Kidney (tissue), 13 donors: ENCODE measurements at regions not wholly inside any gene's neighbourhood (a gene's known extent, or its start where the extent isn't known, plus 50 kb on each side); places are given as distances from the start of the nearest gene placed in this dataset.

ENCODE experiments used
- DNase-seq, 5 donors: peaks; one replicate each; pipeline ENCODE4 v3.0.0-alpha.2; 2013 to 2020
- FAIRE-seq: peaks from 2 replicates; lab custom pipeline; 2012; peaks lifted over from hg19 to GRCh38; lab: Jason Lieb, UNC
- H3K27ac ChIP-seq, 2 donors: one replicate each; pipeline ENCODE4 v1.7.0; 2013; ENCODE audit warnings: low read depth in 2 of 2, low read length in 2 of 2, inconsistent platforms in 1 of 2
- H3K27me3 ChIP-seq: one replicate; pipeline ENCODE4 v1.7.1; 2013; ENCODE audit warnings: low read length, inconsistent platforms; ENCODE audit not compliant: control insufficient read depth, insufficient read depth
- H3K36me3 ChIP-seq, 3 donors: one replicate each; pipeline versions ENCODE4 v1.7.0 to v1.7.1; 2013; ENCODE audit warnings: low read length in 3 of 3, control low read depth in 1 of 3, inconsistent platforms in 1 of 3; ENCODE audit not compliant: insufficient read depth in 3 of 3, control insufficient read depth in 2 of 3
- H3K4me1 ChIP-seq, 3 donors: one replicate each; pipeline versions ENCODE4 v1.7.0 to v1.7.1; 2013; ENCODE audit warnings: low read length in 3 of 3, inconsistent platforms in 1 of 3, low read depth in 1 of 3; ENCODE audit not compliant: control insufficient read depth in 2 of 3, insufficient read depth in 2 of 3
- H3K4me3 ChIP-seq, 3 donors: one replicate each; pipeline versions ENCODE4 v1.7.0 to v1.8.1; 2013; ENCODE audit warnings: low read length in 3 of 3, control low read depth in 1 of 3, inconsistent platforms in 1 of 3
- H3K9ac ChIP-seq, 3 donors: one replicate each; pipeline versions ENCODE4 v1.7.0 to v1.7.1; 2013; ENCODE audit warnings: low read length in 3 of 3, control low read depth in 1 of 3, inconsistent platforms in 1 of 3
- H3K9me3 ChIP-seq, 3 donors: one replicate each; pipeline versions ENCODE4 v1.7.0 to v1.7.1; 2013; ENCODE audit warnings: low read length in 3 of 3, control low read depth in 1 of 3, inconsistent platforms in 1 of 3; ENCODE audit not compliant: control insufficient read depth in 2 of 3, insufficient read depth in 1 of 3
- CTCF ChIP-seq: IDR thresholded peaks from 3 replicates; pipeline ENCODE4 v1.5.1; 2012; ENCODE audit warnings: mild to moderate bottlenecking, moderate library complexity, borderline replicate concordance; ENCODE audit not compliant: insufficient read depth; ENCODE audit errors: extremely low read depth
- intact Hi-C: fragments of 100-400 bp; cut with DNase I; formaldehyde crosslinking; loops from one replicate; pipeline ENCODE4 v1.11.1; 2022
- donor health status: control.
- donor health status: control.
- donor health status: control.
- donor health status: control.
- donor health status: control.
- donor health status: DM: yes; HTN: yes; CAD: no.
- donor health status: Normal renal cell carcinoma (clear cell type).

DNA sequence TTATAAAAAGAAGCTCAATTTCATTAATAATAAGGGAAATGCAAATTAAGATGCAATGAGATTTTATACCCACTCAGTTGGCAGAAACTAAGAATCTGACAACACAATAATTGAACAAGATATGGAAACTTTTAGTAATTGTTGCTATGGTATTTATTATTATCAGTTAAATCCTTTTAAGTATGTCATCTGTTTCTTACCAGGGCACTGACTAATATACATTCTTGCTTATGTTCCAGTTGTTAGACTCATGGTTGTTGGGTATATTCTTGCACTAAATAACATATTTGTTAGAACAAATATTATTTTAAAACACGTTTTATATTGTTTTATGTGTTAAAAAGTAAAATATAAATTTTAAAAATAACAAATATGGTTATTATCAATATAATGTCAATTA, 690.3 kb downstream of the MECOM start:
- H3K27ac ChIP-seq: no peak overlapping the region
- DNase-seq: no peak
- H3K4me3 ChIP-seq: no peak overlapping the region
- no peak for TF ChIP-seq CTCF
- no peaks in the 10 kb centered on the region for H3K27me3 ChIP-seq
- no peaks in the 10 kb centered on the region for H3K9me3 ChIP-seq
- intact Hi-C loops: no loop called here
- no peaks in the 10 kb centered on the region for H3K36me3 ChIP-seq
- no peak overlapping the region for H3K9ac ChIP-seq
- peaks cover 0 to 4% (median 0%) of the 10 kb centered on the region in 3 donors for H3K4me1 ChIP-seq
- FAIRE-seq: no peak

DNA sequence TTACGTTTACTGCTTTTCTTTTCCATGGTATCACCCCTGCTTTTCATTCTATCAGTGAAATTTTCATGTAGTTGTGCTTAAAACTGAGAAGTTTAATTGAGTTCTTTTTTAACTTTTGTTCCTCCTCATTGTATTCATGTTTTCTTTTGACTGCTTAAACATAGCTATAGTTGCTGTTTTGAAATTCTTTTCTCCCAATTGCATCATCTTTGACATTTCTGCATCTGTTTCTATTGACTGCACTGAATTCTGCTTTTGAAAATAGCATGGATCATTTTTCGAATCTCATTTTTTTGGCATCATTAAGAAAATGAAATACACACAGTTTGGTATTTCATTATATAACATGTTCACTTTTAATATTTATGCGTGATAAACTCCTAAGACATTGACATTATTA, 694.9 kb downstream of the MECOM start:
- no peaks in the 10 kb centered on the region for H3K27me3 ChIP-seq
- no peak overlapping the region for H3K27ac ChIP-seq
- TF ChIP-seq CTCF: no peak
- FAIRE-seq (no peak), DNase-seq (no peak)
- H3K4me1 ChIP-seq: no peaks in the 10 kb centered on the region
- H3K9ac ChIP-seq: no peak overlapping the region
- no peaks in the 10 kb centered on the region for H3K9me3 ChIP-seq
- intact Hi-C loops: no loop called here
- H3K36me3 ChIP-seq: no peaks in the 10 kb centered on the region
- H3K4me3 ChIP-seq: no peak overlapping the region

DNA sequence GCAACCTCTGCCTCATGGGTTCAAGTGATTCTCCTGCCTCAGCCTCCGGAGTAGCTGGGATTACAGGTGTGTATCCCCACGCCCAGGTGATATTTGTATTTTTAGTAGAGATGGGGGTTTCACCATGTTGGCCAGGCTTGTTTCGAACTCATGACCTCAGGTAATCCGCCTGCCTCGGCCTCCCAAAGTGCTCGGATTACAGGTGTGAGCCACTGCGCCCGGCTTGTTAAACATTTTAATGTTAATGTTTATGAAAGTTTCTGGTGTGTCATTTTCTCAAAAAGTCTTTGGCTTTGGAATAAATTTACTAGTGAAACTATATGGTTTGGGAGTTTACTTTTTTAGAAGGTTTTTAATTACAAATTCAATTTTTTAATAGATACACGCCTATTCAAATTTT, 698.8 kb downstream of the MECOM start:
- no peak for DNase-seq
- no peak for FAIRE-seq
- no peak for TF ChIP-seq CTCF
- H3K4me3 ChIP-seq: no peak overlapping the region
- intact Hi-C loops: no loop called here
- no peaks in the 10 kb centered on the region for H3K9me3 ChIP-seq
- no peaks in the 10 kb centered on the region for H3K27me3 ChIP-seq
- no peaks in the 10 kb centered on the region for H3K4me1 ChIP-seq
- H3K9ac ChIP-seq: no peak overlapping the region
- H3K36me3 ChIP-seq: no peaks in the 10 kb centered on the region
- H3K27ac ChIP-seq: no peak overlapping the region

GRCh38 chr3:168961271-168961670, 702.2 kb downstream of the MECOM start:
- H3K4me1 ChIP-seq: no peaks in the 10 kb centered on the region
- no peak overlapping the region for H3K4me3 ChIP-seq
- intact Hi-C loops: no loop called here
- no peak for TF ChIP-seq CTCF
- FAIRE-seq (no peak), DNase-seq (no peak)
- H3K27ac ChIP-seq: no peak overlapping the region
- no peaks in the 10 kb centered on the region for H3K27me3 ChIP-seq
- no peak overlapping the region for H3K9ac ChIP-seq
- no peaks in the 10 kb centered on the region for H3K9me3 ChIP-seq
- no peaks in the 10 kb centered on the region for H3K36me3 ChIP-seq
